T-helper 2 cell treated with Interferon-gamma antibody and Interleukin-4, amounts not matched to agents 5 μg/mL and 100 μg/mL, for 36 hours (primary cell): ENCODE measurements at regions not wholly inside any gene's neighbourhood (a gene's known extent, or its start where the extent isn't known, plus 50 kb on each side); places are given as distances from the start of the nearest gene placed in this dataset.
"Not testable (repeated sequence)": the region's sequence is repeated elsewhere in the genome, so short reads cannot be mapped to it uniquely, and the experiment has no call there.

Experiments used
- DNase-seq: peaks from one replicate; pipeline ENCODE4 v3.0.0; 2021; ENCODE audit warnings: low spot score
- H3K27ac Mint-ChIP-seq: one replicate; pipeline ENCODE4 v1.8.0; 2021; ENCODE audit warnings: mild to moderate bottlenecking, mixed read lengths
- H3K27me3 Mint-ChIP-seq: one replicate; pipeline ENCODE4 v1.8.0; 2021; ENCODE audit warnings: low read depth, mixed read lengths
- H3K36me3 Mint-ChIP-seq: one replicate; pipeline ENCODE4 v1.8.0; 2021; ENCODE audit warnings: low read depth, mixed read lengths
- H3K4me1 Mint-ChIP-seq: one replicate; pipeline ENCODE4 v1.8.0; 2021; ENCODE audit warnings: low read depth, mixed read lengths
- H3K4me3 Mint-ChIP-seq: one replicate; pipeline ENCODE4 v1.8.0; 2022; ENCODE audit warnings: mild to moderate bottlenecking, moderate library complexity, mixed read lengths
- H3K9me3 Mint-ChIP-seq: one replicate; pipeline ENCODE4 v1.8.0; 2021; ENCODE audit warnings: mixed read lengths

DNA sequence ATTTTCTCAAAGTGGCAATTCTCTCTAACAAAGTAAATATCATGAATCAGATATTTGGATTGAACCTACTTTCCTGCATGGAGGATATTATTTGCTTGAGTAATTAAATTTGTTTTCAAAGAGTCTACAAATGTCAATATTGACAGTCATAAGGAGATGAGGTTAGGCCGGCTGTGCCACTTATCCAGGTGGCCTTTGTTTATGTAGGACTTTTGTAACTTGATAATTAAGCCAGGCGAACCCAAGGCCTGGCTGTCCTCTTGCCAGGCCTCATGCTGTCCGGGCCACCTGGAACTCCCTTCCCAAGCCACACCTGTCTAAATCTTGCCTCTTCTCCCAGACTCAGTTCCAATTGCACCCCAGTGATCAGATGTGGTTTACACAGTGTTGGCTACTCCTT lies 255.2 kb downstream of the ACKR3 start:
- H3K9me3 Mint-ChIP-seq: no peaks in the 10 kb centered on the region
- no peak overlapping the region for H3K27ac Mint-ChIP-seq
- no peaks in the 10 kb centered on the region for H3K4me1 Mint-ChIP-seq
- H3K4me3 Mint-ChIP-seq: no peak overlapping the region
- no peaks in the 10 kb centered on the region for H3K36me3 Mint-ChIP-seq
- H3K27me3 Mint-ChIP-seq: no peaks in the 10 kb centered on the region
- no peak for DNase-seq

- no peak for DNase-seq
- Mint-ChIP-seq H3K4me1 (no peaks in the 10 kb centered on the region), H3K36me3 (no peaks in the 10 kb centered on the region), H3K4me3 (no peak overlapping the region), H3K27ac (no peak overlapping the region), H3K9me3 (no peaks in the 10 kb centered on the region), H3K27me3 (no peaks in the 10 kb centered on the region)
Measured at GRCh38 chr2:236825989-236826510, 256.4 kb downstream of the ACKR3 start.

DNA sequence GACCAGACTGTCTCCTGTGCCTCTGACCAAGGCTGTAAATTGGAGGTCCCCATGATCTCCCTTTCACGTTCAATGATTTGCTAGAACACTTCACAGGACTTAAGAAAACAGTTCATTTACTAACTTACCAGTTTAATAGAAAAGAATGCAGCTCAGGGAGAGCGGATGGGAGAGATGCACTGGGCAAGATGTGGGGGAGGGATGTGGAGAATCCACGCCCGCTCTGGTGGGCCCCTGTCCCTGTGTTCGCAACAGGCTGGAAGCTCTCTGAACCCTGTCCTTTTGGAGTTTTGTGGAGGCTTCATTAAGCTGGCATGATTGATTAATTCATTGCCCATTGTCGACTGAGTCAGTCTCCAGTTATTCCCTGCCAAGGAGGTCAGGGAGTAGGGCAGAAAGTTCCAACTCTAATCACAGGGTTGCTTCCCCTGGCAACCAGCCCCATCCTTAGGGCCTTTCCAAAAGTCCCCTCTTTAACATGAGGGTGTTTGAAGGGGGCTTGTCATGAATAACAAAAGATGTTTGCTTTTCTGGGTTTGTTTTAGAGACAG lies 257.1 kb downstream of the ACKR3 start:
- H3K4me3 Mint-ChIP-seq: no peak overlapping the region
- no peaks in the 10 kb centered on the region for H3K4me1 Mint-ChIP-seq
- no peaks in the 10 kb centered on the region for H3K9me3 Mint-ChIP-seq
- DNase-seq: no peak
- H3K36me3 Mint-ChIP-seq: no peaks in the 10 kb centered on the region
- no peak overlapping the region for H3K27ac Mint-ChIP-seq
- no peaks in the 10 kb centered on the region for H3K27me3 Mint-ChIP-seq

DNA sequence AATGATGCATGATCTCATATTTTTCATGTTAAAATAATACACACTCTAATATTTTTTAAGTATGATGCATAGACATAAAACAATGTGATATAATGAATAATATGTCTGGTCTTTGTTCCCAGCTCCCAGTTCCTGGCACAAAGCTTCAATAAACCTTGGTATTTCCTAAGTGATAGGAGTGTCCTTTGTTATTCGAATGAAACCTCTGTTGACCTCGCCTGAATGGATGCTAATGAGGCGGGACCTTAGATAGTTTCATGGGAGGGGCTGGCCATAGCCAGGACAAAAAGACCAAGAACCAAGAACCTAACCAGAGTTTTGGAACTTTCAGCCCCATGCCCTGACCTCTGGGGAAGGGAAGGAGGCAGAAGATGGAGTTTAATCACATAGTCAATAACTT lies 257.7 kb upstream of the COPS8 start:
- no peak overlapping the region for H3K4me3 Mint-ChIP-seq
- no peaks in the 10 kb centered on the region for H3K4me1 Mint-ChIP-seq
- H3K36me3 Mint-ChIP-seq: no peaks in the 10 kb centered on the region
- no peak for DNase-seq
- no peaks in the 10 kb centered on the region for H3K27me3 Mint-ChIP-seq
- no peaks in the 10 kb centered on the region for H3K9me3 Mint-ChIP-seq
- no peak overlapping the region for H3K27ac Mint-ChIP-seq

GRCh38 chr2:236828820-236829219 lies 256.9 kb upstream of the COPS8 start:
- Mint-ChIP-seq H3K9me3 (no peaks in the 10 kb centered on the region), H3K4me3 (no peak overlapping the region), H3K4me1 (no peaks in the 10 kb centered on the region), H3K36me3 (no peaks in the 10 kb centered on the region), H3K27ac (no peak overlapping the region), H3K27me3 (no peaks in the 10 kb centered on the region)
- no peak for DNase-seq

DNA sequence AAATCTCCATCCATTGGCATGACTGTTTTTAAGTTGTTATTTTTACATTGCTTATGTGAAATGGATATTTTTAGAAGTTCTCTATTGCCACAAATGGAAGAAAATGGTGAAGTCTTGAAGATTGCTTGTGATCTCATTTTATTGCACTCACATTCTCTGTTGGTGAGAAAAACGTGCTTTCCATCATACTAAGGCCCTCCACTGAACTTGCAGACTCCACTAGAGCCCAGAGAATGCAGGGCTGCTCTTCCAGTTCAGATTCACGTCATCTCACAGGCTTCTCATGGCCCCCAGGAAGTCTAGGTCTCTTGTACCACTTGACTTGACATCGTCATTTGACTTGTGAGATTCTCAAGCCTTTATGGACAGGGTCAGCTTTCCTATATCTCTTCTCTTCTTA lies 254.8 kb upstream of the COPS8 start:
- no peak for DNase-seq

DNA sequence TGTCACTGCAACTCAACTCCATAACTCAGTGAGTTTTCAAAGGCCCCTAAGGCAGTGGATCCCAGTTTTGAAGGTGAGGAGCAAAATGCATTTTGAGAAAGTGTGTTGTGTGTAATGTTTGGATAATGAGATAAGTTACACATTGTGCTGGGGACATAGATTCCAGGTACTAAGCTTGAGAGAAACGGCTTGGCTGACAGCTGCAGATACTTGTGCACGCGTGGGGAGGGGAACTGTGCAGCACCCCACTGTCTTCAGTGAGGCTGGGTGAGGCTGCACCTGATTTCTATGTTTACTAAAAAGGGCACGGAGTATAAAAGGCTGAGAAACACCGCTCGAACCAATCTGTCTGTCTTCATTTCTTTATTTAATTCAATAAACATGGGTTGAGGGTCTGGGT lies 254.0 kb upstream of the COPS8 start:
- Mint-ChIP-seq H3K27ac (no peak overlapping the region), H3K27me3 (no peaks in the 10 kb centered on the region), H3K4me1 (no peaks in the 10 kb centered on the region), H3K9me3 (no peaks in the 10 kb centered on the region), H3K36me3 (no peaks in the 10 kb centered on the region), H3K4me3 (no peak overlapping the region)
- no peak for DNase-seq

More for the DNA sequence above, 254.8 kb upstream of the COPS8 start:
- H3K27ac Mint-ChIP-seq: no peak overlapping the region
- no peaks in the 10 kb centered on the region for H3K36me3 Mint-ChIP-seq
- no peaks in the 10 kb centered on the region for H3K9me3 Mint-ChIP-seq
- no peaks in the 10 kb centered on the region for H3K27me3 Mint-ChIP-seq
- no peak overlapping the region for H3K4me3 Mint-ChIP-seq
- H3K4me1 Mint-ChIP-seq: no peaks in the 10 kb centered on the region

DNA sequence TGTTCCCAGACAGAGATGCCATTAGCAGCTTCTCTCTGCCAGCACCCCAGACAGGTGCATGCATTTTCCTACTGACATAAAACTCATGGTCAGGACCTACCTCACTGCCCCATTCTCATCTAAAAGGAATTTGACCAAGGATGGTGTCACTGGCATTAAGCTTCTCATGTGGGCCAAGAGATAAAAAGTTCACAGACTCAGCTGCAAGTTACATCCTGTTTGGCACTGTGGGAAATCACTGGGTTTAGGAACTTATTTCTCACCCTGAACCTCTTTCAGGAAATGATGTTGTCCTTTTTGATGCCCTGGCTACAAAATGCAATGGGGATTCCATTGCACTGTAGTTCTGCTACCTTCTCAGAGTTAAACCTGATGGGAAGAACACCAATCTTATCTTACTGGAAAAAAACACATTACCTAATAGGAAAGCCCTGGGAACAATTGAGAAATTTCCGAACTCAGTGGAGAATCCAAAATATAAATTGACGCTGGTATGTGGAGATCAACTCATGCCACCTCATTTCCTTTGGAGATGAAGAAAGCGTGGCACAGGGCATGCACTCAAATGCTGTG lies 252.1 kb upstream of the COPS8 start:
- no peaks in the 10 kb centered on the region for H3K9me3 Mint-ChIP-seq
- no peak for DNase-seq
- H3K27ac Mint-ChIP-seq: no peak overlapping the region
- no peaks in the 10 kb centered on the region for H3K36me3 Mint-ChIP-seq
- H3K4me3 Mint-ChIP-seq: no peak overlapping the region
- H3K4me1 Mint-ChIP-seq: no peaks in the 10 kb centered on the region
- H3K27me3 Mint-ChIP-seq: no peaks in the 10 kb centered on the region

GRCh38 chr2:236834284-236834683 lies 251.4 kb upstream of the COPS8 start:
- no peaks in the 10 kb centered on the region for H3K9me3 Mint-ChIP-seq
- no peak overlapping the region for H3K4me3 Mint-ChIP-seq
- no peaks in the 10 kb centered on the region for H3K4me1 Mint-ChIP-seq
- H3K27me3 Mint-ChIP-seq: no peaks in the 10 kb centered on the region
- H3K36me3 Mint-ChIP-seq: no peaks in the 10 kb centered on the region
- H3K27ac Mint-ChIP-seq: no peak overlapping the region
- no peak for DNase-seq

DNA sequence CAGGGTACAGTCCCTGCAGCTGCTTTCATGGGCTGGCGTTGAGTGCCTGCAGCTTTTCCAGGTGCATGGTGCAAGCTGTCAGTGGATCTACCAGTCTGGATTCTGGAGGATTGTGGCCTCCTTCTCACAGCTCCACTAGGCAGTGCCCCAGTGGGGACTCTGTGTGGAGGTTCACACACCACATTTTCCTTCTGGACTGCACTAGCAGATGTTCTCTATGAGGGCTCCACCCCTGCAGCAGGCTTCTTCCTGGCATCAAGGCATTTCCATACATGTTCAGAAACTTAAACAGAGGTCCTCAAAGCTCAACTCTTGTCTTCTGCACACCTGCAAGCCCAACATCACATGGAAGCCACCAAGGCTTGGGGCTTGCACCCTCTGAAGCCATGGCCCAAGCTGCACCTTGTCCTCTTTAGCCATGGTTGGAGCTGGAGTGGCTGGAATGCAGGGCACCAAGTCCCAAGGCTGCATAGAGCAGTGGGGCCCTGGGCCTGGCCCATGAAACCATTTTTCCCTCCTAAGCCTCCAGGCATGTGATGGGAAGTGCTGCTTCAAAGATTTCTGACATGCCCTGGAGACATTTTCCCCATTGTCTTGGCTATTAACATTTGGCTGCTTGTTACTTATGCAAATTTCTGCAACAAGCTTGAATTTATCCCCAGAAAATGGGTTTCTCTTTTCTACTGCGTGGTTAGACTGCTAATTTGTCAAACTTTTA lies 250.2 kb upstream of the COPS8 start:
- Mint-ChIP-seq H3K4me1 (no peaks in the 10 kb centered on the region), H3K4me3 (no peak overlapping the region), H3K27ac (no peak overlapping the region), H3K36me3 (no peaks in the 10 kb centered on the region), H3K9me3 (no peaks in the 10 kb centered on the region), H3K27me3 (no peaks in the 10 kb centered on the region)
- DNase-seq: no peak

- DNase-seq, H3K27me3 Mint-ChIP-seq, H3K4me1 Mint-ChIP-seq, H3K4me3 Mint-ChIP-seq, H3K27ac Mint-ChIP-seq, H3K36me3 Mint-ChIP-seq, H3K9me3 Mint-ChIP-seq: not testable (repeated sequence)
Measured at GRCh38 chr2:236836028-236836427, 249.7 kb upstream of the COPS8 start.

DNA sequence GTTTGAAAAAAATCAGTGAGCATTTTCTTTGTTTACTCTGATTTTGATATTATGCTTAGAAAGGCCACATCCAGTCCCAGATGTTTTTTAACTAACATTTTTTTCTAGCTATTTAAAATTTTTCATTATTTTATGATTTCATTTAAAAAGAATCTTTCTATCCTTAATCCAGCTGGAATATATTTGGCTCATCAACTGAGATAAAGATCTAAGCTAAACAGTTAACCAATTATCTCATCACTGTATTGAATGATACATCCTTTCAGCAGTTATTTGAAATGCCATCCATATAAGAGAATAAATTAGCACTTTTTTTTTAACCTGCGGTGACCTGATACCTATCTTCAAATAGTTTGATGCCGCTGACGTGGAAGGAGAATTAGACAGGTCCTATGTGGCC lies 245.5 kb upstream of the COPS8 start:
- H3K9me3 Mint-ChIP-seq: no peaks in the 10 kb centered on the region
- H3K27me3 Mint-ChIP-seq: no peaks in the 10 kb centered on the region
- no peaks in the 10 kb centered on the region for H3K4me1 Mint-ChIP-seq
- no peak for DNase-seq
- H3K36me3 Mint-ChIP-seq: no peaks in the 10 kb centered on the region
- no peak overlapping the region for H3K4me3 Mint-ChIP-seq
- no peak overlapping the region for H3K27ac Mint-ChIP-seq

DNA sequence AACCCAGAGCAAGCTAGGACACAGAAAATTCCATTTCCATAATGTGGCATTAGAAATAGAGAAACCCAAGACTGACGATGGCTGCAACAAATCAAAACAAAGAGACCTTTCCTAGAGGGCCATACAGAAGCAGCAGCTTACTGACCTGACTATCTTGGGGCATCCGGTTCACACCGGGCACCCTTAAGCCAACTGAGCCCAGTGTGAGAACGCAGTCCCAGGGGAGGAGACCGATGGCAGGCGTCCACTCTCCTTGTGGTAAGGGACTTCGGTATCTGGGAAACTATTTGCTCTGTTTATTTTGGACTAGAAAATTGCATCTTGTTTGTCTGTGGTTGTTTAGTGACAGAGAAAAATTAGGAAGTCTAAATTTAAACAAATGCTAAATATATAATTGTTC lies 244.8 kb upstream of the COPS8 start:
- Mint-ChIP-seq H3K36me3 (no peaks in the 10 kb centered on the region), H3K27me3 (no peaks in the 10 kb centered on the region), H3K27ac (no peak overlapping the region), H3K9me3 (no peaks in the 10 kb centered on the region), H3K4me1 (no peaks in the 10 kb centered on the region), H3K4me3 (no peak overlapping the region)
- DNase-seq: no peak

- Mint-ChIP-seq H3K27me3 (no peaks in the 10 kb centered on the region), H3K4me1 (no peaks in the 10 kb centered on the region)
Measured at GRCh38 chr2:236841389-236841788, 244.3 kb upstream of the COPS8 start.

More at GRCh38 chr2:236841389-236841788, 244.3 kb upstream of the COPS8 start:
- Mint-ChIP-seq H3K27ac (no peak overlapping the region), H3K4me3 (no peak overlapping the region), H3K9me3 (no peaks in the 10 kb centered on the region), H3K36me3 (no peaks in the 10 kb centered on the region)
- DNase-seq: no peak
